OCI-LY1 (cell line): ENCODE measurements at regions not wholly inside any gene's neighbourhood (a gene's known extent, or its start where the extent isn't known, plus 50 kb on each side); places are given as distances from the start of the nearest gene placed in this dataset.

Experiments used
- EZH2 ChIP-seq: fragments of 200-600 bp; sonication (generic), shearing (Covaris generic); IDR thresholded peaks from 2 replicates; pipeline ENCODE4 v1.8.0; 2017; ENCODE audit warnings: borderline replicate concordance, mixed run types, mild to moderate bottlenecking, antibody characterized with exemption, low read length, moderate library complexity, mixed read lengths
- TF ChIP-seq, protein P1 (sequence below): fragments of 200-600 bp; sonication (generic), shearing (Covaris generic); IDR thresholded peaks from 2 replicates; pipeline ENCODE4 v1.5.1; 2017; ENCODE audit warnings: mild to moderate bottlenecking, antibody characterized with exemption, low read length, moderate library complexity, mixed read lengths

DNA sequence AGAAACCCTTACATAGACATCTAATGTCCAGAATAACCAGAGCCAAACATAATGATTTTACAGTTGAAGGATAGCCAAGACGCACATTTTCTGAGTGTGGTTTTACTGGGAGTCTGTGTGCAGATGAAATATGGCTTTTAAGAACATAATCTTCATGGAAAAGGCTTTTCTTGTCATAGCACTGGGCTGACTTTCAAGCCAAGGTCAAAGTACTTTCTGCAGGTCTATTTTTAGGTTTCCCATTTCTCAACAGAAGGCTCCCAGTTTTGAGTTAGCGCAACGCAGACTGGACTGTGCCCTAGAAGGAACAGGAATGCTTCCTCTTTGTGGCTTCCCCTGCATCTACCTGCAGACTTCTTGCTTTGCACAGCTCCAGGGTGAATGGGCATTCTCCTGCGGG is 92.3 kb upstream of the UPP2 start:
- TF ChIP-seq, protein P1, sequence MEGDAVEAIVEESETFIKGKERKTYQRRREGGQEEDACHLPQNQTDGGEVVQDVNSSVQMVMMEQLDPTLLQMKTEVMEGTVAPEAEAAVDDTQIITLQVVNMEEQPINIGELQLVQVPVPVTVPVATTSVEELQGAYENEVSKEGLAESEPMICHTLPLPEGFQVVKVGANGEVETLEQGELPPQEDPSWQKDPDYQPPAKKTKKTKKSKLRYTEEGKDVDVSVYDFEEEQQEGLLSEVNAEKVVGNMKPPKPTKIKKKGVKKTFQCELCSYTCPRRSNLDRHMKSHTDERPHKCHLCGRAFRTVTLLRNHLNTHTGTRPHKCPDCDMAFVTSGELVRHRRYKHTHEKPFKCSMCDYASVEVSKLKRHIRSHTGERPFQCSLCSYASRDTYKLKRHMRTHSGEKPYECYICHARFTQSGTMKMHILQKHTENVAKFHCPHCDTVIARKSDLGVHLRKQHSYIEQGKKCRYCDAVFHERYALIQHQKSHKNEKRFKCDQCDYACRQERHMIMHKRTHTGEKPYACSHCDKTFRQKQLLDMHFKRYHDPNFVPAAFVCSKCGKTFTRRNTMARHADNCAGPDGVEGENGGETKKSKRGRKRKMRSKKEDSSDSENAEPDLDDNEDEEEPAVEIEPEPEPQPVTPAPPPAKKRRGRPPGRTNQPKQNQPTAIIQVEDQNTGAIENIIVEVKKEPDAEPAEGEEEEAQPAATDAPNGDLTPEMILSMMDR = no peak
- TF ChIP-seq EZH2 = no peak
